WTC11 (cell line): ENCODE measurements at regions not wholly inside any gene's neighbourhood (a gene's known extent, or its start where the extent isn't known, plus 50 kb on each side); places are given as distances from the start of the nearest gene placed in this dataset.

Source experiments
- FOXJ3 ChIP-seq: sonication (generic); formaldehyde crosslinking; IDR thresholded peaks from 2 replicates; pipeline ENCODE4 v1.9.0; 2021; ENCODE audit warnings: missing genetic modification reagents, mild to moderate bottlenecking, borderline replicate concordance
- HMGA2 ChIP-seq: fragments of 250-450 bp; sonication (Bioruptor Pico); IDR thresholded peaks from 2 replicates; pipeline ENCODE4 v1.4.0; 2021; ENCODE audit warnings: mild to moderate bottlenecking, moderate library complexity
- NFE2L1 ChIP-seq: sonication (generic); formaldehyde crosslinking; IDR thresholded peaks from 2 replicates; pipeline ENCODE4 v1.8.1; 2023; ENCODE audit warnings: missing genetic modification reagents
- NR2C2 ChIP-seq: sonication (generic); formaldehyde crosslinking; IDR thresholded peaks from 2 replicates; pipeline ENCODE4 v1.8.0; 2022; ENCODE audit warnings: mild to moderate bottlenecking, missing genetic modification reagents
- RORB ChIP-seq: fragments of 250-450 bp; sonication (Bioruptor Pico); IDR thresholded peaks from 2 replicates; pipeline ENCODE4 v1.9.0; 2021; ENCODE audit warnings: mild to moderate bottlenecking
- SMAD3 ChIP-seq: sonication (generic); formaldehyde crosslinking; IDR thresholded peaks from 2 replicates; pipeline ENCODE4 v1.8.0; 2022; ENCODE audit warnings: missing genetic modification reagents, mild to moderate bottlenecking, borderline replicate concordance
- ZNF121 ChIP-seq: sonication (generic); formaldehyde crosslinking; IDR thresholded peaks from 2 replicates; pipeline ENCODE4 v1.8.0; 2023; ENCODE audit warnings: missing genetic modification reagents
- TF ChIP-seq, protein P1 (sequence below): fragments of 200-600 bp; IDR thresholded peaks from 2 replicates; pipeline ENCODE4 v1.8.0; 2022; ENCODE audit warnings: antibody characterized with exemption
- TF ChIP-seq, protein P2 (sequence below): sonication (generic); formaldehyde crosslinking; IDR thresholded peaks from 2 replicates; pipeline ENCODE4 v1.8.0; 2022; ENCODE audit warnings: mild to moderate bottlenecking, missing genetic modification reagents
- TF ChIP-seq, protein P3 (sequence below): sonication (generic); formaldehyde crosslinking; IDR thresholded peaks from 2 replicates; pipeline ENCODE4 v1.8.0; 2022; ENCODE audit warnings: mild to moderate bottlenecking, missing genetic modification reagents
- TF ChIP-seq, protein P4 (sequence below): sonication (generic); formaldehyde crosslinking; IDR thresholded peaks from 2 replicates; pipeline ENCODE4 v1.8.1; 2022; ENCODE audit warnings: low read depth, mild to moderate bottlenecking, moderate library complexity, missing genetic modification reagents, borderline replicate concordance

DNA sequence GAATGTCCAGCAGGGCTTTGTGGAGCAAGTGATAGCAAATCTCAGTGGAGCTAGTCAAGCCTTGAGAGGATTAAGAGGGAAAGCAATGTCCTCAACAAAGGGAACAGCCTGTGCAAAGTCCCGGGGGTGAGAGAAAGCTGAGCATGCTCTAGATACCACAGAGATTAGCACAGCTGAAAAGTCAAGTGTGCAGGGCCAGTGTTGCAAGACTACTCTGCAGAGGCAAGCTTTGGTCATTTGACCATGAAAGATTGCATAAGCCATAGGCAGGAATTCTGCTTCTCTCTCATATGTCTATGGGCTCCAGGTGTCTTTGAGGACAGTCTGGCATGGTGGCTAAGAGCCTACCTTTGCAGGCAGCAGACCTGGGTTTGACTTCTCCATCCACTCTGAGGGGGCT lies 181.0 kb upstream of the JUN start:
- TF ChIP-seq RORB (no peak), ZNF121 (CRISPR knock-in tag) (no peak), SMAD3 (no peak), FOXJ3 (CRISPR knock-in tag) (no peak), NR2C2 (CRISPR knock-in tag) (no peak), NFE2L1 (CRISPR knock-in tag) (no peak), HMGA2 (no peak)
- TF ChIP-seq, protein P1, sequence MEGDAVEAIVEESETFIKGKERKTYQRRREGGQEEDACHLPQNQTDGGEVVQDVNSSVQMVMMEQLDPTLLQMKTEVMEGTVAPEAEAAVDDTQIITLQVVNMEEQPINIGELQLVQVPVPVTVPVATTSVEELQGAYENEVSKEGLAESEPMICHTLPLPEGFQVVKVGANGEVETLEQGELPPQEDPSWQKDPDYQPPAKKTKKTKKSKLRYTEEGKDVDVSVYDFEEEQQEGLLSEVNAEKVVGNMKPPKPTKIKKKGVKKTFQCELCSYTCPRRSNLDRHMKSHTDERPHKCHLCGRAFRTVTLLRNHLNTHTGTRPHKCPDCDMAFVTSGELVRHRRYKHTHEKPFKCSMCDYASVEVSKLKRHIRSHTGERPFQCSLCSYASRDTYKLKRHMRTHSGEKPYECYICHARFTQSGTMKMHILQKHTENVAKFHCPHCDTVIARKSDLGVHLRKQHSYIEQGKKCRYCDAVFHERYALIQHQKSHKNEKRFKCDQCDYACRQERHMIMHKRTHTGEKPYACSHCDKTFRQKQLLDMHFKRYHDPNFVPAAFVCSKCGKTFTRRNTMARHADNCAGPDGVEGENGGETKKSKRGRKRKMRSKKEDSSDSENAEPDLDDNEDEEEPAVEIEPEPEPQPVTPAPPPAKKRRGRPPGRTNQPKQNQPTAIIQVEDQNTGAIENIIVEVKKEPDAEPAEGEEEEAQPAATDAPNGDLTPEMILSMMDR, result no peak
- TF ChIP-seq, protein P2, sequence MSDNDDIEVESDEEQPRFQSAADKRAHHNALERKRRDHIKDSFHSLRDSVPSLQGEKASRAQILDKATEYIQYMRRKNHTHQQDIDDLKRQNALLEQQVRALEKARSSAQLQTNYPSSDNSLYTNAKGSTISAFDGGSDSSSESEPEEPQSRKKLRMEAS (CRISPR knock-in tag), result no peak
- TF ChIP-seq, protein P3, sequence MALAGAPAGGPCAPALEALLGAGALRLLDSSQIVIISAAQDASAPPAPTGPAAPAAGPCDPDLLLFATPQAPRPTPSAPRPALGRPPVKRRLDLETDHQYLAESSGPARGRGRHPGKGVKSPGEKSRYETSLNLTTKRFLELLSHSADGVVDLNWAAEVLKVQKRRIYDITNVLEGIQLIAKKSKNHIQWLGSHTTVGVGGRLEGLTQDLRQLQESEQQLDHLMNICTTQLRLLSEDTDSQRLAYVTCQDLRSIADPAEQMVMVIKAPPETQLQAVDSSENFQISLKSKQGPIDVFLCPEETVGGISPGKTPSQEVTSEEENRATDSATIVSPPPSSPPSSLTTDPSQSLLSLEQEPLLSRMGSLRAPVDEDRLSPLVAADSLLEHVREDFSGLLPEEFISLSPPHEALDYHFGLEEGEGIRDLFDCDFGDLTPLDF, result no peak
- TF ChIP-seq, protein P4, sequence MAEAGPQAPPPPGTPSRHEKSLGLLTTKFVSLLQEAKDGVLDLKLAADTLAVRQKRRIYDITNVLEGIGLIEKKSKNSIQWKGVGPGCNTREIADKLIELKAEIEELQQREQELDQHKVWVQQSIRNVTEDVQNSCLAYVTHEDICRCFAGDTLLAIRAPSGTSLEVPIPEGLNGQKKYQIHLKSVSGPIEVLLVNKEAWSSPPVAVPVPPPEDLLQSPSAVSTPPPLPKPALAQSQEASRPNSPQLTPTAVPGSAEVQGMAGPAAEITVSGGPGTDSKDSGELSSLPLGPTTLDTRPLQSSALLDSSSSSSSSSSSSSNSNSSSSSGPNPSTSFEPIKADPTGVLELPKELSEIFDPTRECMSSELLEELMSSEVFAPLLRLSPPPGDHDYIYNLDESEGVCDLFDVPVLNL (CRISPR knock-in tag), result no peak
